DOHH2 (cell line): ENCODE measurements at regions not wholly inside any gene's neighbourhood (a gene's known extent, or its start where the extent isn't known, plus 50 kb on each side); places are given as distances from the start of the nearest gene placed in this dataset.

Experiments used
- EZH2phosphoT487 ChIP-seq: fragments of 200-600 bp; sonication (generic); IDR thresholded peaks from 2 replicates; pipeline ENCODE4 v1.6.1; 2017; ENCODE audit warnings: borderline replicate concordance, mild to moderate bottlenecking, antibody characterized with exemption, low read length, moderate library complexity, mixed read lengths
- TF ChIP-seq, protein P1 (sequence below): fragments of 200-600 bp; sonication (generic); IDR thresholded peaks from one replicate; pipeline ENCODE4 v1.5.1; 2014; ENCODE audit warnings: antibody characterized with exemption, mild to moderate bottlenecking, low read depth, low read length; ENCODE audit not compliant: poor library complexity, severe bottlenecking

DNA sequence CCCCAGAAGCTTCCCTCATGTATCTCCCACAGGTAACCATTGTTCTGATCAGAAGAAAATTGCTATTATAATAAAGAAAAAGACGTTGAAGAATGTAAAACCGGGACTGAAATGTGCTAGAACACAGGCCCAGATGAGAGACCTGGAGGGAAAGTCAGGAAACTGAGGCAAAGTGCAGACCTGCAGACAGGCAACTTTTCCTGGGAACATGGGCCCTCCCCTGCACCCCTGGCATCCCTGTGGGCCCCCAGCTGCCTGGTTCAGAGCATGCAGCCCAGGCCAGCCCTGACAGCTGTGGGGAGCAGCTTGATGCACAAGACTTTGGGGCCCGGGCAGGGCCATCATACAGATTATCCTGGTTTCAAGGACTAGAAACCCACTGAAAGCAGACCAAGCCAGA is 212.2 kb downstream of the CDC5L start:
- TF ChIP-seq, protein P1, sequence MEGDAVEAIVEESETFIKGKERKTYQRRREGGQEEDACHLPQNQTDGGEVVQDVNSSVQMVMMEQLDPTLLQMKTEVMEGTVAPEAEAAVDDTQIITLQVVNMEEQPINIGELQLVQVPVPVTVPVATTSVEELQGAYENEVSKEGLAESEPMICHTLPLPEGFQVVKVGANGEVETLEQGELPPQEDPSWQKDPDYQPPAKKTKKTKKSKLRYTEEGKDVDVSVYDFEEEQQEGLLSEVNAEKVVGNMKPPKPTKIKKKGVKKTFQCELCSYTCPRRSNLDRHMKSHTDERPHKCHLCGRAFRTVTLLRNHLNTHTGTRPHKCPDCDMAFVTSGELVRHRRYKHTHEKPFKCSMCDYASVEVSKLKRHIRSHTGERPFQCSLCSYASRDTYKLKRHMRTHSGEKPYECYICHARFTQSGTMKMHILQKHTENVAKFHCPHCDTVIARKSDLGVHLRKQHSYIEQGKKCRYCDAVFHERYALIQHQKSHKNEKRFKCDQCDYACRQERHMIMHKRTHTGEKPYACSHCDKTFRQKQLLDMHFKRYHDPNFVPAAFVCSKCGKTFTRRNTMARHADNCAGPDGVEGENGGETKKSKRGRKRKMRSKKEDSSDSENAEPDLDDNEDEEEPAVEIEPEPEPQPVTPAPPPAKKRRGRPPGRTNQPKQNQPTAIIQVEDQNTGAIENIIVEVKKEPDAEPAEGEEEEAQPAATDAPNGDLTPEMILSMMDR, result no peak
- TF ChIP-seq EZH2phosphoT487, result no peak
